Neural progenitor cell (in vitro differentiated cells): ENCODE measurements at regions not wholly inside any gene's neighbourhood (a gene's known extent, or its start where the extent isn't known, plus 50 kb on each side); places are given as distances from the start of the nearest gene placed in this dataset.

Source experiments
- EZH2 ChIP-seq: fragments of 200-600 bp; sonication (generic); IDR thresholded peaks from 2 replicates; pipeline ENCODE4 v1.6.1; 2017; ENCODE audit warnings: antibody characterized with exemption, mild to moderate bottlenecking, moderate library complexity
- EZH2phosphoT487 ChIP-seq: fragments of 200-600 bp; sonication (generic); IDR thresholded peaks from 2 replicates; pipeline ENCODE4 v1.6.1; 2017; ENCODE audit warnings: antibody characterized with exemption
- TF ChIP-seq, protein P1 (sequence below): fragments of 200-600 bp; sonication (generic); IDR thresholded peaks from 2 replicates; pipeline ENCODE4 v1.5.1; 2017; ENCODE audit warnings: antibody characterized with exemption, mild to moderate bottlenecking

DNA sequence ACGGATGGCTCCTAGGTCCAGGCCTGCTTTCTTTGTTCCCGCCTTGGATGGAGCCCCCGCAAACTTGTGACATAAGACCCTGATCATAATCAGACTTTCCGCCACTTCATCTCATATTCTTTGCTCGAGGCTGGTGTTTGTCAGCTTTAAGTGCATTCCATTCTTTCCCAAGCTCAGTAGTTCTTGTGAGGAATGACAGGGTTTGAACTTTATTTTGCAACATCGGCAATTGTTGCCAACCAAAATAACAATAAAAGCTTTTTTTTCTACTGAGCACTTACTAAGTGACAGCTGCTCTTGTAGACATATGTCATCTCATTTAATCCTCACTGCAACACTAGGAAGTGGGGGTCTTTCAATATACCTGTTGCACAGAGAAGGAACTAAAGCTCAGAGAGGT lies 178.8 kb upstream of the ST6GAL2 start:
- TF ChIP-seq, protein P1, sequence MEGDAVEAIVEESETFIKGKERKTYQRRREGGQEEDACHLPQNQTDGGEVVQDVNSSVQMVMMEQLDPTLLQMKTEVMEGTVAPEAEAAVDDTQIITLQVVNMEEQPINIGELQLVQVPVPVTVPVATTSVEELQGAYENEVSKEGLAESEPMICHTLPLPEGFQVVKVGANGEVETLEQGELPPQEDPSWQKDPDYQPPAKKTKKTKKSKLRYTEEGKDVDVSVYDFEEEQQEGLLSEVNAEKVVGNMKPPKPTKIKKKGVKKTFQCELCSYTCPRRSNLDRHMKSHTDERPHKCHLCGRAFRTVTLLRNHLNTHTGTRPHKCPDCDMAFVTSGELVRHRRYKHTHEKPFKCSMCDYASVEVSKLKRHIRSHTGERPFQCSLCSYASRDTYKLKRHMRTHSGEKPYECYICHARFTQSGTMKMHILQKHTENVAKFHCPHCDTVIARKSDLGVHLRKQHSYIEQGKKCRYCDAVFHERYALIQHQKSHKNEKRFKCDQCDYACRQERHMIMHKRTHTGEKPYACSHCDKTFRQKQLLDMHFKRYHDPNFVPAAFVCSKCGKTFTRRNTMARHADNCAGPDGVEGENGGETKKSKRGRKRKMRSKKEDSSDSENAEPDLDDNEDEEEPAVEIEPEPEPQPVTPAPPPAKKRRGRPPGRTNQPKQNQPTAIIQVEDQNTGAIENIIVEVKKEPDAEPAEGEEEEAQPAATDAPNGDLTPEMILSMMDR, result no peak
- TF ChIP-seq EZH2phosphoT487 (no peak), EZH2 (no peak)
